CD4-positive, alpha-beta T cell (primary cell): ENCODE measurements at regions not wholly inside any gene's neighbourhood (a gene's known extent, or its start where the extent isn't known, plus 50 kb on each side); places are given as distances from the start of the nearest gene placed in this dataset.

ENCODE experiments used
- ATAC-seq: fragments of 200-7000 bp; cut with Tn5 transposase; one replicate; pipeline ENCODE4 v1.10.0; 2022; ENCODE audit warnings: mild to moderate bottlenecking; ENCODE audit not compliant: poor library complexity
- CTCF ChIA-PET: fragments of 350-600 bp; sonication (Branson Sonifier 250); formaldehyde crosslinking; loops from one replicate; lab custom pipeline; 2021; ENCODE audit warnings: antibody characterized with exemption, inconsistent platforms; lab: Charles Lee
- POLR2A ChIA-PET: fragments of 350-600 bp; sonication (Branson Sonifier 250); formaldehyde crosslinking; loops from one replicate; lab custom pipeline; 2021; ENCODE audit warnings: antibody characterized with exemption, inconsistent platforms; lab: Charles Lee
- DNase-seq, 14 experiments: peaks; one replicate each; pipeline ENCODE4 v3.0.0-alpha.2; 2013 to 2020; ENCODE audit warnings: mixed read lengths in 2 of 14
- H3K27ac ChIP-seq, 2 donors: one replicate each; pipeline versions ENCODE4 v1.5.1 to v1.7.0; 2013; ENCODE audit warnings: low read length in 2 of 2, low read depth in 1 of 2, mild to moderate bottlenecking in 1 of 2
- H3K27me3 ChIP-seq, 2 experiments: 1 replicate in 1 of 2; 2 replicates in 1 of 2; pipeline versions ENCODE4 v1.6.1 to v1.7.0; 2013; ENCODE audit warnings: low read length in 2 of 2, control low read depth in 1 of 2, mild to moderate bottlenecking in 1 of 2, moderate library complexity in 1 of 2; ENCODE audit not compliant: insufficient read depth in 2 of 2, control insufficient read depth in 1 of 2
- H3K36me3 ChIP-seq: one replicate; pipeline ENCODE4 v1.6.1; 2013; ENCODE audit warnings: low read length, control low read depth; ENCODE audit not compliant: insufficient read depth
- H3K4me1 ChIP-seq: one replicate; pipeline ENCODE4 v1.6.1; 2013; ENCODE audit warnings: low read length, control low read depth; ENCODE audit not compliant: insufficient read depth
- H3K4me3 ChIP-seq: one replicate; pipeline ENCODE4 v1.5.1; 2013; ENCODE audit warnings: mild to moderate bottlenecking, low read length, moderate library complexity
- H3K9me3 ChIP-seq, 2 experiments: 1 replicate in 1 of 2; 2 replicates in 1 of 2; pipeline versions ENCODE4 v1.6.1 to v1.7.0; 2013; ENCODE audit warnings: low read length in 2 of 2, mild to moderate bottlenecking in 2 of 2, control low read depth in 1 of 2, moderate library complexity in 1 of 2; ENCODE audit not compliant: control insufficient read depth in 1 of 2, insufficient read depth in 1 of 2
- H3K27ac Mint-ChIP-seq: one replicate; pipeline ENCODE4 v1.8.0; 2020; ENCODE audit warnings: mixed read lengths
- H3K27me3 Mint-ChIP-seq: one replicate; pipeline ENCODE4 v1.8.0; 2021; ENCODE audit warnings: mixed read lengths
- H3K36me3 Mint-ChIP-seq: one replicate; pipeline ENCODE4 v1.8.0; 2021; ENCODE audit warnings: low read depth, mixed read lengths
- H3K4me1 Mint-ChIP-seq: one replicate; pipeline ENCODE4 v1.8.0; 2021; ENCODE audit warnings: low read depth, mixed read lengths
- H3K4me3 Mint-ChIP-seq: one replicate; pipeline ENCODE4 v1.8.0; 2020; ENCODE audit warnings: mild to moderate bottlenecking, mixed read lengths
- H3K9me3 Mint-ChIP-seq: one replicate; pipeline ENCODE4 v1.8.0; 2020; ENCODE audit warnings: mixed read lengths
- CTCF ChIP-seq: fragments of 200-600 bp; IDR thresholded peaks from one replicate; pipeline ENCODE4 v1.8.0; 2022; ENCODE audit warnings: antibody characterized with exemption, mild to moderate bottlenecking
- intact Hi-C, 2 experiments: fragments of 100-400 bp; cut with DNase I in 1 of 2; cut with micrococcal nuclease in 1 of 2; formaldehyde crosslinking; loops; one replicate each; pipeline versions ENCODE4 v1.15.1 to v1.9.0; 2023 to 2025; cut with DNase I, micrococcal nuclease

DNA sequence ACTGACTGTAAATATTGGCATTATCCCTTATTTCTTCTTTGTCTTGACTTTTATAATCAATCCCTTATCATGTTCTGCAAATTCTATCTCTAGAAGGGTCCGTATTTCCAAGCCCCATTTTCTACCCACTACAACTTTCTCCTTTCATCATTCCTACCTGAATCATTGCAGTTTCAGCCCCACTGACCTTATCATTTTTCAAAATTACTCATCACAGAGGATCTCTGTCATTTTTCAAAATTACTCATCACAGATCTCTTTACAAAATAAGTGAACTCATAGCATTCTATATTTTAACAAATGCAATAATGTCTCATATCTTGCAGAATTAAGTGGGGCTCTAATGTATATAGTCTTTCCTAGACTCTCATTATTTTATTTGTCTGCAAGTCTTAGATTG is 256.9 kb upstream of the COX7C start:
- no peak overlapping the region for H3K4me3 ChIP-seq
- Mint-ChIP-seq H3K27me3 (peaks cover 5% of the 10 kb centered on the region), H3K27ac (no peak overlapping the region), H3K9me3 (no peaks in the 10 kb centered on the region), H3K36me3 (no peaks in the 10 kb centered on the region), H3K4me3 (no peak overlapping the region), H3K4me1 (no peaks in the 10 kb centered on the region)
- ATAC-seq (no peak), DNase-seq (no peak)
- no peak overlapping the region for H3K27ac ChIP-seq
- H3K36me3 ChIP-seq = no peaks in the 10 kb centered on the region
- H3K27me3 ChIP-seq = no peaks in the 10 kb centered on the region
- POLR2A ChIA-PET = no interaction called here
- intact Hi-C loops = no loop called here
- no peaks in the 10 kb centered on the region for H3K9me3 ChIP-seq
- CTCF ChIA-PET = no interaction called here
- no peaks in the 10 kb centered on the region for H3K4me1 ChIP-seq
- TF ChIP-seq CTCF = no peak

DNA sequence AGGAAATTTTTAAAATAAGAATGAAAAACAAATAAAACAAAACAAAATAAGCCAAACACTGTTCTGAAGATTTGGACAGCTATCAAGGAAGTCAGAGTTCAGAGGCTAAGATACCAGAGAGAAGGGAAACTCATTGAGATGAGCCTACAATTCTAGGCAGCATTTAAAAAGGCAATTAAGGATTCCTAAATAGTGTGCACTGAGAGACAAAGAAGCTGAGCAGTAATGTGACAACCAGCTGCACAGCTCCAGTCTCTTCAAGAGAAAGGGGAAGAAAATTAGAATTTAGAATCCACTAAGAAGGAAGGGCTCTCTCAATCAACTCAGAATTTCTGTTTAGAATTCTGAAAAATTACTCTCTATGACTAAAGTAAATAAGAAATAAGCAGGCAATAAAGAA is 246.7 kb upstream of the COX7C start:
- Mint-ChIP-seq H3K4me1 (no peaks in the 10 kb centered on the region), H3K36me3 (no peaks in the 10 kb centered on the region), H3K27me3 (no peaks in the 10 kb centered on the region), H3K4me3 (no peak overlapping the region), H3K27ac (no peak overlapping the region), H3K9me3 (peaks cover 2% of the 10 kb centered on the region)
- POLR2A ChIA-PET = no interaction called here
- intact Hi-C loops = no loop called here
- no peaks in the 10 kb centered on the region for H3K36me3 ChIP-seq
- H3K4me3 ChIP-seq = no peak overlapping the region
- CTCF ChIA-PET = no interaction called here
- H3K4me1 ChIP-seq = no peaks in the 10 kb centered on the region
- ATAC-seq (no peak), DNase-seq (no peak)
- no peak for TF ChIP-seq CTCF
- H3K9me3 ChIP-seq = no peaks in the 10 kb centered on the region
- H3K27ac ChIP-seq = no peak overlapping the region
- H3K27me3 ChIP-seq = no peaks in the 10 kb centered on the region

DNA sequence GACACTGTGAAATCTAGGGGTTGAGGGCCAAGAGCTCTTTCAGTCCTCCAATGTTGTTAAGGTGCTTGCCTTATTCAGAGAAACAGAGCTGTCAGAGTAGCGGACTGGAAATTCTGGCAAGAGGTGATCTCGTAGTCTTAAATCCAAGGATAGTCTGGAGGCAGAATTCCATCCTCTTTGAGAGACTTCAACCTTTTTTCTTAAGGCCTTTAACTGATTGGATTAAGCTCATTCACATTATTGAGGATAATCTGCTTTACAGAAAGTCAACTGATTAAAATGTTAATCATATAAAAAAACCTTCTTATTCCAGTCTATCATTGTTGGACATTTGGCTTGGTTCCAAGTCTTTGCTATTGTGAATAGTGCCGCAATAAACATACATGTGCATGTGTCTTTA is 243.1 kb upstream of the COX7C start:
- CTCF ChIA-PET = no interaction called here
- H3K27me3 Mint-ChIP-seq = no peaks in the 10 kb centered on the region
- H3K36me3 Mint-ChIP-seq = no peaks in the 10 kb centered on the region
- no peaks in the 10 kb centered on the region for H3K4me1 Mint-ChIP-seq
- intact Hi-C loops = no loop called here
- Histone ChIP-seq H3K9me3 (no peaks in the 10 kb centered on the region), H3K4me3 (no peak overlapping the region), H3K27ac (no peak overlapping the region), H3K4me1 (no peaks in the 10 kb centered on the region), H3K27me3 (no peaks in the 10 kb centered on the region), H3K36me3 (no peaks in the 10 kb centered on the region)
- ATAC-seq = no peak
- H3K9me3 Mint-ChIP-seq = peaks cover 2% of the 10 kb centered on the region
- no peak for DNase-seq
- no peak overlapping the region for H3K27ac Mint-ChIP-seq
- no peak overlapping the region for H3K4me3 Mint-ChIP-seq
- no peak for TF ChIP-seq CTCF
- POLR2A ChIA-PET = interaction anchor here (0.7 kb wide), 1 partner anchor 240 kb away, joined by 3 read pairs; no protein-coding TSS in a partner anchor
